HCT116 (cell line): ENCODE measurements at regions not wholly inside any gene's neighbourhood (a gene's known extent, or its start where the extent isn't known, plus 50 kb on each side); places are given as distances from the start of the nearest gene placed in this dataset.

Source experiments
- ATAC-seq: fragments of 200-7000 bp; cut with Tn5 transposase; 2 replicates; pipeline ENCODE4 v1.9.1; 2020; ENCODE audit warnings: mild to moderate bottlenecking, moderate library complexity
- BruUV-seq: library from RNA; stranded (reverse); fragments of 400-500 nt; replicated peaks from 2 replicates; lab custom pipeline; 2021; lab: Mats Ljungman, UMichigan
- CTCF ChIA-PET: fragments of 300-600 bp; sonication (Branson Sonifier 250); formaldehyde crosslinking; loops from one replicate; lab custom pipeline; 2021; ENCODE audit warnings: antibody characterized with exemption; lab: Charles Lee
- POLR2A ChIA-PET: fragments of 300-600, 350-600 bp; sonication (Branson Sonifier 250); formaldehyde crosslinking; loops from one replicate; lab custom pipeline; 2021; ENCODE audit warnings: antibody characterized with exemption; lab: Charles Lee
- RAD21 ChIA-PET, 2 experiments: fragments of 300-600 bp; sonication (Branson Sonifier 250); formaldehyde crosslinking; loops; one replicate each; lab custom pipeline; 2023; ENCODE audit warnings: low total read pairs in 2 of 2; ENCODE audit not compliant: uncharacterized antibody in 2 of 2, unreplicated experiment in 2 of 2, low non-redundant PET in 1 of 2; lab: Charles Lee
- DNase-seq: peaks from one replicate; pipeline ENCODE4 v3.0.0-alpha.2; 2010; ENCODE audit warnings: low read depth, low spot score
- H2AFZ ChIP-seq: fragments of 200-600 bp; shearing (Covaris generic), sonication (generic); 2 replicates; pipeline ENCODE4 v1.6.1; 2017; ENCODE audit warnings: low read depth, mixed run types, mixed read lengths, antibody characterized with exemption, low read length; ENCODE audit not compliant: poor library complexity, severe bottlenecking
- H3K27ac ChIP-seq: 2 replicates; pipeline ENCODE4 v1.5.1; 2012; ENCODE audit warnings: low read depth, low read length
- H3K27me3 ChIP-seq: fragments of 200-600 bp; sonication (generic); 2 replicates; pipeline ENCODE4 v1.6.1; 2016; ENCODE audit warnings: mixed run types, low read length, mixed read lengths; ENCODE audit not compliant: insufficient read depth
- H3K36me3 ChIP-seq, 2 experiments: fragments of 200-500 bp in 1 of 2; fragments of 200-600 bp in 1 of 2; sonication (Bioruptor generic) in 1 of 2; sonication (generic) in 1 of 2; 2 replicates each; pipeline versions ENCODE4 v1.5.1 to v1.6.1; 2014 to 2016; ENCODE audit warnings: low read length in 2 of 2, inconsistent platforms in 1 of 2, mixed read lengths in 1 of 2, mixed run types in 1 of 2; ENCODE audit not compliant: insufficient read depth in 2 of 2, control insufficient read depth in 1 of 2
- H3K4me1 ChIP-seq, 2 experiments: fragments of 200-600 bp in 1 of 2; sonication (generic) in 1 of 2; 2 replicates each; pipeline versions ENCODE4 v1.5.1 to v1.6.1; 2012 to 2017; ENCODE audit warnings: low read length in 2 of 2, inconsistent platforms in 1 of 2, mild to moderate bottlenecking in 1 of 2, mixed read lengths in 1 of 2, mixed run types in 1 of 2, moderate library complexity in 1 of 2; ENCODE audit not compliant: insufficient read depth in 2 of 2, control insufficient read depth in 1 of 2
- H3K4me2 ChIP-seq: fragments of 200-600 bp; sonication (generic); 2 replicates; pipeline ENCODE4 v1.6.1; 2017; ENCODE audit warnings: mixed run types, low read length, mixed read lengths
- H3K4me3 ChIP-seq, 2 experiments: fragments of 200-600 bp in 1 of 2; sonication (generic) in 1 of 2; replicated peaks in 1 of 2; 2 replicates each; pipeline ENCODE4 v1.5.1; 2011 to 2016; ENCODE audit warnings: low read length in 2 of 2, control low read depth in 1 of 2, low read depth in 1 of 2, mild to moderate bottlenecking in 1 of 2, mixed read lengths in 1 of 2, mixed run types in 1 of 2
- H3K79me2 ChIP-seq: fragments of 200-600 bp; sonication (generic); 2 replicates; pipeline ENCODE4 v1.6.1; 2017; ENCODE audit warnings: mild to moderate bottlenecking, mixed run types, low read length, moderate library complexity, mixed read lengths; ENCODE audit not compliant: insufficient read depth
- H3K9ac ChIP-seq: fragments of 200-600 bp; sonication (generic); 2 replicates; pipeline ENCODE4 v1.6.1; 2016; ENCODE audit warnings: low read length, mixed read lengths
- H3K9me2 ChIP-seq: fragments of 200-600 bp; sonication (generic), shearing (Covaris generic); 2 replicates; pipeline ENCODE4 v1.6.1; 2017; ENCODE audit warnings: mixed run types, mild to moderate bottlenecking, moderate library complexity; ENCODE audit not compliant: insufficient read depth
- H3K9me3 ChIP-seq, 2 experiments: fragments of 200-500 bp in 1 of 2; fragments of 200-600 bp in 1 of 2; sonication (Bioruptor generic) in 1 of 2; sonication (generic) in 1 of 2; 2 replicates each; pipeline ENCODE4 v1.6.1; 2014 to 2017; ENCODE audit warnings: low read length in 2 of 2, mixed read lengths in 2 of 2, inconsistent platforms in 1 of 2, low read depth in 1 of 2, mild to moderate bottlenecking in 1 of 2, mixed run types in 1 of 2, moderate library complexity in 1 of 2; ENCODE audit not compliant: control insufficient read depth in 1 of 2, insufficient read depth in 1 of 2
- H4K20me1 ChIP-seq: fragments of 200-600 bp; sonication (generic), shearing (Covaris generic); 2 replicates; pipeline ENCODE4 v1.6.1; 2017; ENCODE audit warnings: mixed run types, mild to moderate bottlenecking, moderate library complexity; ENCODE audit not compliant: insufficient read depth
- EGR1 ChIP-seq: IDR thresholded peaks from 2 replicates; pipeline ENCODE4 v1.6.1; 2012; ENCODE audit warnings: low read depth
- POLR2A ChIP-seq: IDR thresholded peaks from 2 replicates; pipeline ENCODE4 v1.7.0; 2011; ENCODE audit warnings: borderline replicate concordance; ENCODE audit not compliant: insufficient read depth, insufficient read length; ENCODE audit errors: extremely low read depth
- SIN3A ChIP-seq: IDR thresholded peaks from 2 replicates; pipeline ENCODE4 v1.6.1; 2012; ENCODE audit warnings: low read depth
- SP1 ChIP-seq: IDR thresholded peaks from 2 replicates; pipeline ENCODE4 v1.6.1; 2012; ENCODE audit warnings: low read depth
- YY1 ChIP-seq: IDR thresholded peaks from 2 replicates; pipeline ENCODE4 v1.6.1; 2011; ENCODE audit warnings: low read length, low read depth, moderate library complexity, mild to moderate bottlenecking; ENCODE audit not compliant: insufficient replicate concordance; ENCODE audit errors: extremely low read depth
- ZFX ChIP-seq: fragments of 450-650 bp; IDR thresholded peaks from 2 replicates; pipeline ENCODE4 v1.6.1; 2017
- intact Hi-C: fragments of 100-400 bp; cut with micrococcal nuclease; formaldehyde crosslinking; loops from 2 replicates; pipeline ENCODE4 v1.10.0; 2022
- TF ChIP-seq, protein P1 (sequence below), 3 experiments: fragments of 200-600 bp in 1 of 3; sonication (generic) in 1 of 3; IDR thresholded peaks in 2 of 3; conservative IDR thresholded peaks in 1 of 3; 2 replicates each; pipeline ENCODE4 v1.5.1; 2012 to 2017; ENCODE audit warnings: low read depth in 2 of 3, low read length in 2 of 3, antibody characterized with exemption in 1 of 3, borderline replicate concordance in 1 of 3, control low read depth in 1 of 3, mild to moderate bottlenecking in 1 of 3, mixed read lengths in 1 of 3, mixed run types in 1 of 3, moderate library complexity in 1 of 3; ENCODE audit not compliant: insufficient read depth in 1 of 3
- TF ChIP-seq, protein P2 (sequence below): IDR thresholded peaks from 2 replicates; pipeline ENCODE4 v1.6.1; 2012
- TF ChIP-seq, protein P3 (sequence below): IDR thresholded peaks from 2 replicates; pipeline ENCODE4 v1.6.1; 2012

DNA sequence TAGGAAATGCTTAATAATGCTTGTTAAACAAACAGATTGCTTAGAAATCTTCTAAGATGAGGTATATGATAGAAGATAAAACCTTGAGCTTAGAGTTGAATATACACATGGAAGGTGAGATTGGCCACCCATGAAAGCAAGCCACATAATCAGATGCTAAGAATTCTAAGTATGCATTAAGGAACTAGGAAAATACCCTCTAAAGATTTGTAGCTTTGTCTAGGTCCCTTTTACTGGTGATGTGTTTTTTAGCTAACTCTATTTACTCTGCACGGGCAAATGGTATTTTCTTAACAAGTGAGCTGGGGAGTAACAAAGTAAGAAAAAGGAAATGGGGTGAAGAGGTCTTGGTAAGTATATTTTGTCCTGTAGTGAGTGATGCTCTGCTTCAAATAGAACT is 310.3 kb downstream of the OXSM start:
- intact Hi-C loops: no loop called here
- no peaks in the 10 kb centered on the region for H3K27me3 ChIP-seq
- no peak overlapping the region for H3K4me3 ChIP-seq
- TF ChIP-seq SP1 (no peak), SIN3A (no peak), YY1 (no peak), EGR1 (no peak), POLR2A (no peak), ZFX (no peak)
- TF ChIP-seq, protein P1, sequence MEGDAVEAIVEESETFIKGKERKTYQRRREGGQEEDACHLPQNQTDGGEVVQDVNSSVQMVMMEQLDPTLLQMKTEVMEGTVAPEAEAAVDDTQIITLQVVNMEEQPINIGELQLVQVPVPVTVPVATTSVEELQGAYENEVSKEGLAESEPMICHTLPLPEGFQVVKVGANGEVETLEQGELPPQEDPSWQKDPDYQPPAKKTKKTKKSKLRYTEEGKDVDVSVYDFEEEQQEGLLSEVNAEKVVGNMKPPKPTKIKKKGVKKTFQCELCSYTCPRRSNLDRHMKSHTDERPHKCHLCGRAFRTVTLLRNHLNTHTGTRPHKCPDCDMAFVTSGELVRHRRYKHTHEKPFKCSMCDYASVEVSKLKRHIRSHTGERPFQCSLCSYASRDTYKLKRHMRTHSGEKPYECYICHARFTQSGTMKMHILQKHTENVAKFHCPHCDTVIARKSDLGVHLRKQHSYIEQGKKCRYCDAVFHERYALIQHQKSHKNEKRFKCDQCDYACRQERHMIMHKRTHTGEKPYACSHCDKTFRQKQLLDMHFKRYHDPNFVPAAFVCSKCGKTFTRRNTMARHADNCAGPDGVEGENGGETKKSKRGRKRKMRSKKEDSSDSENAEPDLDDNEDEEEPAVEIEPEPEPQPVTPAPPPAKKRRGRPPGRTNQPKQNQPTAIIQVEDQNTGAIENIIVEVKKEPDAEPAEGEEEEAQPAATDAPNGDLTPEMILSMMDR (IDR thresholded peaks at IDR 0.05 in 2 of 3, conservative IDR thresholded peaks at IDR 0.05 in 1 of 3; ENCODE audit: borderline replicate concordance in 1 of 3, insufficient read depth in 1 of 3, low read depth in 2 of 3, low read length in 2 of 3): no peak
- TF ChIP-seq, protein P2, sequence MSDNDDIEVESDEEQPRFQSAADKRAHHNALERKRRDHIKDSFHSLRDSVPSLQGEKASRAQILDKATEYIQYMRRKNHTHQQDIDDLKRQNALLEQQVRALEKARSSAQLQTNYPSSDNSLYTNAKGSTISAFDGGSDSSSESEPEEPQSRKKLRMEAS: no peak
- TF ChIP-seq, protein P3, sequence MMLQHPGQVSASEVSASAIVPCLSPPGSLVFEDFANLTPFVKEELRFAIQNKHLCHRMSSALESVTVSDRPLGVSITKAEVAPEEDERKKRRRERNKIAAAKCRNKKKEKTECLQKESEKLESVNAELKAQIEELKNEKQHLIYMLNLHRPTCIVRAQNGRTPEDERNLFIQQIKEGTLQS: no peak
- no peak overlapping the region for H3K9ac ChIP-seq
- H3K27ac ChIP-seq: no peak overlapping the region
- BruUV-seq: no TSS peak
- DNase-seq (no peak), ATAC-seq (no peak)
- ChIA-PET RAD21 (no interaction called here), CTCF (no interaction called here), POLR2A (no interaction called here)
- no peak overlapping the region for H2AFZ ChIP-seq
- peaks cover 0 to 3% of the 10 kb centered on the region in 2 experiments; a peak in 2 of 4 replicates for H3K9me3 ChIP-seq
- H3K4me2 ChIP-seq: no peak overlapping the region
- H3K79me2 ChIP-seq: no peaks in the 10 kb centered on the region
- H3K36me3 ChIP-seq: no peaks in the 10 kb centered on the region
- H4K20me1 ChIP-seq: no peaks in the 10 kb centered on the region
- H3K4me1 ChIP-seq: no peaks in the 10 kb centered on the region
- no peaks in the 10 kb centered on the region for H3K9me2 ChIP-seq
